Tibial nerve (tissue), 4 donors: ENCODE measurements at regions not wholly inside any gene's neighbourhood (a gene's known extent, or its start where the extent isn't known, plus 50 kb on each side); places are given as distances from the start of the nearest gene placed in this dataset.
"Not testable (repeated sequence)": the region's sequence is repeated elsewhere in the genome, so short reads cannot be mapped to it uniquely, and the experiment has no call there.

Experiments used
- EP300 ChIP-seq, 2 donors: sonication (generic); formaldehyde crosslinking; IDR thresholded peaks; one replicate each; pipeline ENCODE4 v1.6.1; 2017; ENCODE audit warnings: antibody characterized with exemption in 2 of 2, mild to moderate bottlenecking in 1 of 2
- TF ChIP-seq, protein P1 (sequence below), 5 experiments: fragments of 200-600 bp in 3 of 5; fragments of 450-650 bp in 2 of 5; sonication (generic) in 3 of 5; IDR thresholded peaks; one replicate each; pipeline ENCODE4 v1.5.1; 2016 to 2019; ENCODE audit warnings: antibody characterized with exemption in 5 of 5, mild to moderate bottlenecking in 3 of 5, moderate library complexity in 2 of 5

DNA sequence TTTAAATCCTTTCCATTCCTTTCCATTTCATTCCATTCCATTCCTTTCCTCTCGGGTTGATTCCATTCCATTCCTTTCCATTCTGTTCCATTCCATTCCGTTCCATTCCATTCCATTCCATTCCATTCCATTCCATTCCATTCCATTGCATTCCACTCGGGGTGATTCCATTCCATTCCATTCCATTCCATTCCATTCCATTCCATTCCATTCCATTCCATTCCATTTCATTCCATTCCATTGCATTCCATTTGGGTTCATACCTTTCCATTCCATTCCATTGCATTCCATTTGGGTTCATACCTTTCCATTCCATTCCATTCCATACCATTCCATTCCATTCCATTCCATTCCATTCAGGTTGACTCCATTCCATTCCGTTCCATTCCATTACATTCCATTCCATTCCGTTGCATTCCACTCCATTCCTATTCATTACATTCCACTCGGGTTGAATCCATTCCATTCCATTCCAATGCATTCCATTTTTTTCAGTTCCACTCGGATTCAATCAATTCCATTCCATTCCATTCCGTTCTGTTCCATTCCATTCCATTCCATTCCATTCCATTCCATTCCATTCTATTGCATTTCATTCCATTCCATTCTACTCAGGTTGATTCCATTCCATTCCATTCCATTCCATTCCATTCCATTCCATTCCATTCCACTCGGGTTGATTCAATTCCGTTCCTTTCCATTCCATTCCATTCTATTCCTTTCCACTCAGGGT, 164.4 kb downstream of the CWH43 start:
- TF ChIP-seq, protein P1, sequence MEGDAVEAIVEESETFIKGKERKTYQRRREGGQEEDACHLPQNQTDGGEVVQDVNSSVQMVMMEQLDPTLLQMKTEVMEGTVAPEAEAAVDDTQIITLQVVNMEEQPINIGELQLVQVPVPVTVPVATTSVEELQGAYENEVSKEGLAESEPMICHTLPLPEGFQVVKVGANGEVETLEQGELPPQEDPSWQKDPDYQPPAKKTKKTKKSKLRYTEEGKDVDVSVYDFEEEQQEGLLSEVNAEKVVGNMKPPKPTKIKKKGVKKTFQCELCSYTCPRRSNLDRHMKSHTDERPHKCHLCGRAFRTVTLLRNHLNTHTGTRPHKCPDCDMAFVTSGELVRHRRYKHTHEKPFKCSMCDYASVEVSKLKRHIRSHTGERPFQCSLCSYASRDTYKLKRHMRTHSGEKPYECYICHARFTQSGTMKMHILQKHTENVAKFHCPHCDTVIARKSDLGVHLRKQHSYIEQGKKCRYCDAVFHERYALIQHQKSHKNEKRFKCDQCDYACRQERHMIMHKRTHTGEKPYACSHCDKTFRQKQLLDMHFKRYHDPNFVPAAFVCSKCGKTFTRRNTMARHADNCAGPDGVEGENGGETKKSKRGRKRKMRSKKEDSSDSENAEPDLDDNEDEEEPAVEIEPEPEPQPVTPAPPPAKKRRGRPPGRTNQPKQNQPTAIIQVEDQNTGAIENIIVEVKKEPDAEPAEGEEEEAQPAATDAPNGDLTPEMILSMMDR (IDR thresholded peaks at IDR 0.05): not testable (repeated sequence)
- not testable (repeated sequence) for TF ChIP-seq EP300 (IDR thresholded peaks at IDR 0.05)
